GM18519 (cell line): ENCODE measurements at regions not wholly inside any gene's neighbourhood (a gene's known extent, or its start where the extent isn't known, plus 50 kb on each side); places are given as distances from the start of the nearest gene placed in this dataset.
"Not testable (repeated sequence)": the region's sequence is repeated elsewhere in the genome, so short reads cannot be mapped to it uniquely, and the experiment has no call there.

ENCODE experiments used
- ATAC-seq: cut with Tn5 transposase; IDR thresholded peaks from one replicate; pipeline ENCODE4 v1.9.1; 2021; ENCODE audit warnings: mild to moderate bottlenecking, moderate library complexity; ENCODE audit not compliant: unreplicated experiment, low FRiP score

DNA sequence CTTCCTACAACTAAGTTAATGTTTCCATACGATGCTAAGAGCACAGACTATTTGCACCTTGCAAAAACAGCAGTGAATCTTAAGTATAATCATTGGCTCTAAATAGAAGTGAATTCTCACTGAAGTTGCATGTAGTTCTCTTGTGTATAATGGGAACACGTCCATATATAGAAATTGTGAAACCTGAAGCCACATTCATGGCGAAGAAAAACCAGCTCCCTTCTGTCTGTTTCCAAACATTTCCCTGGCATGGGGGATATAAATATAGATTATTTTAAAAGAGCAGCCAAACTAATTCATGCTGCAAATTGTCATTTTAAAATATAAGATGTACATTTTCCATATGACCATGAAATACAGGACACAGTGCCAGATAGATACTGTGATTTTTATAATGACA lies 71.1 kb downstream of the TRAM1L1 start:
- ATAC-seq: no peak

GRCh38 chr4:117010671-117011070 lies 74.7 kb downstream of the TRAM1L1 start:
- no peak for ATAC-seq

- peak; percentile 86 for ATAC-seq
These were observed 84.3 kb downstream of the TRAM1L1 start for GRCh38 chr4:117001077-117001476.

DNA sequence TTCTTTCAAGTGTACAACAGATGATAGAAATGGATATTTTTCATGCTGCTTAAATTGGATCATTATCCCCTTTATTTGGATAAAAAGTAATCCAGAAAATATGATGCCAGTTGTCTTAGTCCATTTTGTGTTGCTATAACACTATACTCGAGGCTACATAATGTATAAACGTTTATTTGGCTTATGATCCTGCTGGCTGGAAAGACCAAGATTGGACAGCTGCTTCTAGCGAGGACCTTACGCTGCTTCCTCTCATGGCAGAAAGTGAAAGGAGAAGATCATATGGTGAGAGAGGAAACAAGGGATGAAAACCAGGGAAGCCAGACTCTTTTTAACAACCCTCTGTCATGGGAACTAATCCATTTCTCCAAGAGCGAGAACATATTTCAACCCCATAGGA lies 102.7 kb downstream of the TRAM1L1 start:
- ATAC-seq: no peak

- ATAC-seq: not testable (repeated sequence)
These were observed 104.9 kb downstream of the TRAM1L1 start for GRCh38 chr4:116980436-116980835.

GRCh38 chr4:116959045-116959444 lies 126.3 kb downstream of the TRAM1L1 start:
- no peak for ATAC-seq

GRCh38 chr4:116953947-116954346 lies 131.4 kb downstream of the TRAM1L1 start:
- no peak for ATAC-seq

DNA sequence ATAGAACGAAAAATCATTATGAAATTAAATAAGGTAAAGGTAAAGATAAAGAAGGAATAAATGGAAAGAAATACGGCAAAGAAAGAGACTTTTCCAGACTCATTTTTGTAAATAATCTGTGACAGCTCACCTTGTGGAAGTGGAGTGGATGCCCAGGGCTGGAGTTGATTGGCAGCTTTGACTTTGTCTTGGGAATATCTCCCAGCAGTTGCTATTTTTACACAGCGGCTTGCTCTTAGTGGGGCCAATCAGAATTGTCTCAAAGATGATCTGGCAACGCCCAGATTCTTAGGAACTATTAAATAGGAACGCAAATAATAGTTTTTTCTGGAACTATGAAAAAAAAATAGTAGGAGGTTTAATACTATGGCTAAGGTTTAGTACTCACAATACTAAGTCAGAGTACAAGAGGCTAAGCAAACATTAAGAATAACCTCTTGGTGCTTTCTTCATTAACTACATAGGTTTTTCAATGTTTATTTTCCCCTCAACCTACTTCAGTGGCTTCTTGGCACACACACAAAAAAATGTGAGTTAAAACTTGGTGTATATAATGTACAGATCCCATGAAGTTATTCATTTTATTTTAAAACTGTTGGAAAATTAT lies 132.7 kb downstream of the TRAM1L1 start:
- no peak for ATAC-seq

GRCh38 chr4:116949856-116950255 lies 135.5 kb downstream of the TRAM1L1 start:
- ATAC-seq: no peak

GRCh38 chr4:116942315-116942714 lies 143.1 kb downstream of the TRAM1L1 start:
- ATAC-seq: no peak

- no peak for ATAC-seq
These were observed 155.0 kb downstream of the TRAM1L1 start for GRCh38 chr4:116930329-116930728.

- ATAC-seq: no peak
These were observed 158.6 kb downstream of the TRAM1L1 start for GRCh38 chr4:116926631-116927295.

GRCh38 chr4:116925900-116926457 lies 159.4 kb downstream of the TRAM1L1 start:
- no peak for ATAC-seq

DNA sequence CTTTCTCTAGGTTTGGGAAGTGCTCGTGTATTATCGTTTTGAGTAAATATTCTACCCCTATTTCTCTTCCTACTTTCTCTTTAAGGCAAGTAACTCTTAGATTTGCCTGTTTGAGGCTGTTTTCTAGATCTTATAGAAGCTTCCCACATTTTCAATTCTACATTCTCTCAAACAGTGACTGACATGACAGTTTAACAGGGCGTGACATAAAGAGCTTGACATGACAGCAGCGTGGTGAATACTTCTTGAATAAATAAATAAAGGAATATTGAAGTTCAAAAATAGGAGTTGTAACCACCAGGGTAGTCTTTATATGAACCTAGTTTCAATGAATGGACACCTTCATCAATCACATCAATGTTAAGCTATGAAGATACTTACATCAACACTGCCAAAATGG lies 162.0 kb downstream of the TRAM1L1 start:
- no peak for ATAC-seq

DNA sequence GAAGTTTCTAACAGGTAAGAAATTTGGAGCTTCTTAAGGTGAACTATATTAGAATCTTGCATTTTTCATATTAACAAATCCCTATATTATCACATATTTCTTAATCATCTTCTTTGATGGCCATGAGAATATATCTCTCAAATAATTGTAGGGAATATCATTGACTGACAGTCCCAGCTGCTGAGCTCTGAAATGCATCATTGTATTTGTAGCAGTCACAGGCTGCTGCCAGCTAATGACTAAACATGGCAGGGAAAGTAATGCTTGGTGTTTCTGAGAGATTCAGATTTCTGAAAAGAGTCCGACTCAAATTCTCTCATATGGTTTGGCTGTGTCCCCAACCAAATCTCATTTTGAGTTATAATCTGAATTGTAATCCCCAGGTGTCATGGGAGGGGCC lies 171.9 kb downstream of the TRAM1L1 start:
- ATAC-seq: no peak

GRCh38 chr4:116906758-116907157 lies 178.6 kb downstream of the TRAM1L1 start:
- ATAC-seq: no peak

DNA sequence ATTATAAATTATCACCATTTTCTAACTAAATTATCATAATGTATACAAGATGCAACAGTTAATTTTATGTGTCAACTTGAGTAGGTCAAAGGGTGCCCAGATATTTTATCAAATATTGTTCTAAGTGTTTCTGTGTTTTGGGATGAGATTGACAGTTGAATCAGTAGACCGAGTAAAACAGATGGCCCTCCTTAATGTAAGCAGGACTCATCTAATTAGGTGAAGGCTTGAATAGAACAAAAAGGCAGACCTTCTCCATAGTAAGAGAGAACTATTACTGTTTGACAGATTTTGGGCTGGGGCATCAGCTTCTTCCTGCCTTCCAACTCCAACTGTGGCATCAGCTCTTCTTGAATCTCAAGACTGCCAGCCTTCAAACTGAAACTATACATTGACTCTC lies 185.8 kb downstream of the TRAM1L1 start:
- no peak for ATAC-seq

DNA sequence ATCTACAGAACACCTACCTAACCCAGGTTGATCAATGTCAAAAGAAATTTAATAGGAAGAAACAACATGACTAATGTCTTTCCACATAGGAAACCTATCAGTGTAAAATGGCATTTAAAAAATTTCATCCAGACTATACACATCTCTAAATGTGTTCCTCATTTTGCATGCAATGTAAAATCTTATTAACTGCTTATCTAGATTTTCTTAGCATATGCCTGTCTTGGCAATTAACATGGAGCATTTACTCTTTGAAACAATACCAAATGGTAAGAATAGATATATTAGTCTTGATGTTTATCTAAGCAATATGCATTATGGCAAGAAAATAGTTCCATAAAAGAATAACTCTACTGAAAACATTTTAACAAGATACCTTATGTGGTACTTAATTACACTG lies 199.8 kb downstream of the TRAM1L1 start:
- no peak for ATAC-seq

DNA sequence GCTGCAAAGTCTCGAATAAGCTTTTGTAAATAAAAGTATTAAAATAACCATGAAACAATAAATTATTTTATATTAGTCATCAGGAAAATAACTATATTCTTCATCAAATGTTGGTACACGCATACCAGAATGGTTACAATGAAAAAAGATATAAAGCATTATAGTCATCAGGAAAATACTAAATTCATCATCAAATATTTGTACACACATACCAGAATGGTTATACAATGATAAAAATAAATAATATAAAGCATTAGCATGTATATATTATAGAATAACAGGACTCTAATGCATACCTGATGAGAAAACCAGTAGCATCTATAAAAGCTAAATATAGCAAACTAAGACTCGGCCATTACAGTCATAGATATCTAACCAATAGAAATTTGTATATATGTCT lies 202.9 kb downstream of the TRAM1L1 start:
- no peak for ATAC-seq

DNA sequence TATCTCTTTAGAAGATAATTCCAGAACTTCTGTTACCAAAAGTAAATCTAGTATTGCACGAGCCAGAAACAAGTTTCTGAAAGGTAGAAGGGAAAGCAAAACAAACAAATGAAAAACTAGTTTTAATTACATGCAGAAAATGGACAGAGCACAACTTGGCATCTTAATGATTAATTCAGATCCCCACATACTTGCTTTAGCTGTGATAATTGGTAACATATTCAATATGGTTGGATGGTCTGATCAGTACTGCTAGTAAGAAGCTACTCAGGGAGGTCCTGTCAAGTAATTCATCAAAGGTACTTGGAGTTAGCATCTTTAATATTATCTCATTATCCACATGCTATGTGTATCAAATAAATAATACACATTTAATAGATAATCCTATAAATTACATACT lies 204.3 kb downstream of the TRAM1L1 start:
- ATAC-seq: no peak

DNA sequence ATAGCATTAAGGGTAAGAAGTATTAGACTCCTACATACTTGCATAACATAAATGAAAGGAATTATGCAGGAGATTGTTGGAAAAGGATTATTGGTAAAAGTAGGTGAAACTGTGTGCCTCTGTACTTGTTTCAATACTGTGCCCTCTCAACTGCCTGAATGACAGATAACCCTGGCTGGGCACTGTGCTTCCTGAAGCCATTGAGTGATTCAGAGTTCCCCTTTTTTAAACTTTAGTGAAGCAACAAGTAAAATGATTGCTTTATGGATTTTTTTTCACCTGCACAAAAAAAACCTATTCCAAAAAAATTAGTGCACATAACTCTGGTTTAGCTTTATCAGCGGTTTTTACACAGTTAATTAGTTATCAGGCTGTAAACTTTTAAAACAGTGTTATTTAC lies 204.8 kb downstream of the TRAM1L1 start:
- no peak for ATAC-seq

DNA sequence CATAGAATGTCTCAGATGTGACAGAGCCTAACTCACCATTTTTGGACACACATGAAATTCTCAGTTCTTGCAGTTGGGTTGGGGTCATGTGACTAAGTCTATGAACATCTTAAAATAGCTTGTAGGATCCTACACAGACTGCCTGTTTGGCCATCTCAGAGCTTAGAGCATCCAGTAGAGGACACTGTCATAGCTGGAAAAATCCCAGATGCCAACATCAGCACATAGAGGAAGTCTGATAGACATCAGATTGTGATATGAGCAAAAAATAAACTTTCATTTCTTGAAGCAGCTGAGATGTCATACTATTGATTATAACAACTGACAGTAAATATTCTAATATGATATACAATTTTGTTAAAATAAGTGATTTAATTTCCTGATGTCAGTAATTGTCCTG lies 207.1 kb downstream of the TRAM1L1 start:
- no peak for ATAC-seq
